H1 (cell line): ENCODE measurements at regions not wholly inside any gene's neighbourhood (a gene's known extent, or its start where the extent isn't known, plus 50 kb on each side); places are given as distances from the start of the nearest gene placed in this dataset.

Source experiments
- NRF1 ChIP-seq: IDR thresholded peaks from 2 replicates; pipeline ENCODE4 v1.6.1; 2011; ENCODE audit warnings: mild to moderate bottlenecking, low read depth, low read length, improper control_type of control experiment
- POLR2AphosphoS5 ChIP-seq: IDR thresholded peaks from 2 replicates; pipeline ENCODE4 v1.6.1; 2011; ENCODE audit warnings: low read depth, low read length
- RNF2 ChIP-seq: fragments of 200-900, 300-1000 bp; sonication (generic); IDR thresholded peaks from 2 replicates; pipeline ENCODE4 v1.7.1; 2016; ENCODE audit warnings: borderline replicate concordance, low read depth, mild to moderate bottlenecking, antibody characterized with exemption, low read length; ENCODE audit not compliant: poor library complexity, severe bottlenecking; ENCODE audit errors: missing control alignments

DNA sequence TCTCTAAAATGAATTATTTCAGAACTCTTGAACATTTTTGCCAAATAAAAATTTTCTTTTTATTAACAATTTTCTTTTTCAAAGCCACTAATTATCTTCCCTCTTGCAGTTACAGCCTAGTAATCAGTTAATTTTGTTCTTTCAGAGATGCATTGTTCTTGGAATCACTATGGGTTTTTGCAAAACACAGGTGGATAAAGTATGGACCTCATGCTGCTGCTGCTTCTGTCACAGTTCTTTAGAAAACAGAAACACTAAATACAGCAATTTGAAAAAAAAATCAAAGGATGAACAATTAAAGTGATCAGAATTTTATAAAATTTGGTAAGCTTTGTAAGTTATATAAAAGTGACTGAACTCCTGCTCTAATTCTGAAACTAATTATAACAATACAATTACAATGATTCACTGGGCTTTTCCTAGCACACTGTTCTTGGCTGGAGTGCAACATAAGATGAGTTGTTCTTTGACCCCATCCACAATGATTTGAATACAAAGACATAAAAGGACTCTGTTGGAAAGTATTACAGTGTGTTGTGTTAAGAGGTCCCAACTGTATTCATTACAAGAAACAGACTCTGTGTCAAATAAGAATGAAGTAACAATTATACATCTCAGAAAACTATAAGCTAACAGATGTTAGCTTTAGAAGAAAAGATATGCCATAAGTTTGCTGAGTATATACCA, 59.4 kb upstream of the GK2 start (continued):
- TF ChIP-seq NRF1 (no peak), POLR2AphosphoS5 (no peak), RNF2 (no peak)
